Fibroblast of lung (primary cell): ENCODE measurements at regions not wholly inside any gene's neighbourhood (a gene's known extent, or its start where the extent isn't known, plus 50 kb on each side); places are given as distances from the start of the nearest gene placed in this dataset.

Experiments used
- CTCF ChIP-seq, 2 donors: IDR thresholded peaks in 1 of 2; conservative IDR thresholded peaks in 1 of 2; 1 replicate in 1 of 2; 2 replicates in 1 of 2; pipeline ENCODE4 v1.5.1; 2011 to 2012; ENCODE audit warnings: low read length in 2 of 2, control low read depth in 1 of 2, inconsistent platforms in 1 of 2, low read depth in 1 of 2, mild to moderate bottlenecking in 1 of 2
- EZH2 ChIP-seq: IDR thresholded peaks from 2 replicates; pipeline ENCODE4 v1.5.1; 2012; ENCODE audit warnings: low read length, control low read depth, mild to moderate bottlenecking; ENCODE audit errors: missing control alignments

DNA sequence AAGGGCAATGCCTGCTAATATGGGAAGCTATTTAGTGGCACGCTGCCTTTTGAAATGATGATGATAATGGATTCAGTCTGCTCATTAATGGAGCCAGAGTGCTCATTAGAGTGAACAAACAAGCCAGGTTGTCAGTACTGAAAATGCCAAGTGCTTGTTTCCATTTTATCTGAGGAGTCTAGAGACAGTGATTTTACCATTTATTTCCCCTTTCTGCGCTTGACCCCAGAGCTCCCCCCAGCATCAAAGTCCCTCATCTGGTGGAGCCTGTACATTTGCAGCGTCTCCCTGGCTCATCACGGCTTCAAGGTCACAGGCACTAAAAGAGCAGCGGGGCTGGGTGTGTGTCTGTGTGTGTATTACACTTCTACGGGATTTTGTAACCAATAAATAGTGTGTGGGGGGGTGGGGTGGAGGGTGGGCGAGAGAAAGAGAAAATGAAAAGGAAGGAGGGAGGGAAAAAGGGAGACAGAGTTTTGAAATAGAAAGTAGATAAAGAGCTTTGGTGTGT is 553.8 kb downstream of the TFEC start:
- TF ChIP-seq CTCF (conservative IDR thresholded peaks at IDR 0.05 in 1 of 2, IDR thresholded peaks at IDR 0.05 in 1 of 2; ENCODE audit: low read depth in 1 of 2, low read length in 2 of 2): no peak
- TF ChIP-seq EZH2: no peak
